ENCODE measurements at regions not wholly inside any gene's neighbourhood (a gene's known extent, or its start where the extent isn't known, plus 50 kb on each side); places are given as distances from the start of the nearest gene placed in this dataset.

DNA sequence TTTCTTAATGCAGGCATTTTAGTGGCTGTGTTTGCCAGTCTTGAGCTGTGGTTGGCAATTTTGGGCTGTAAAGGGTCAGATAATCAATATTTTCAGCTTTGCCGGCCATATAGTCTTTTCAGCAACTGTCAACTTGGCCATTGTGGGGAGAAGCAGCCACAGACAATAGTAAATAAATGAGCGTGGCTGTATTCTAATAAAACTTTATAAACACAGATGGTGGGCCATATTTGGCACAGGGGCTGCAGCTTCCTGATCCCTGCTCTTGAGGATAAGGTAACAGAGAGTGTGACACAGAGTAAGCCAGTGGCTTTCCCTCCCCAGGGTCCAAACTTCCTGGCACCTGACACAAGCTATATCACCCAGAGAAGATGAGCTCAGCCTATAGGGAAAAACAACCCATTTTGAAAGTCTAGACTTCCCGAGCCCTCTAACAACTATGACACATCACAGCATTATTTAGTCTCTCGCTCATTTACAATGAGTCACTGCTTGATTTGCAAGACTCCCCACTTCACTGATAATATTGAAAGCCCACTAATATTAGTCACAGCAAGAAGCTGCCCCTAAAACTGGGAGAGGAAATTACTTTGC is 163.1 kb upstream of the TMPO start:
- Histone ChIP-seq H3K4me1 (no peaks in the 10 kb centered on the region), H3K36me3 (no peaks in the 10 kb centered on the region), H3K27ac (no peak overlapping the region), H3K9me3 (no peaks in the 10 kb centered on the region), H3K27me3 (no peaks in the 10 kb centered on the region), H3K4me3 (no peak overlapping the region)
- no peak for TF ChIP-seq POLR2A (IDR thresholded peaks at IDR 0.05)
- TF ChIP-seq, protein P1, sequence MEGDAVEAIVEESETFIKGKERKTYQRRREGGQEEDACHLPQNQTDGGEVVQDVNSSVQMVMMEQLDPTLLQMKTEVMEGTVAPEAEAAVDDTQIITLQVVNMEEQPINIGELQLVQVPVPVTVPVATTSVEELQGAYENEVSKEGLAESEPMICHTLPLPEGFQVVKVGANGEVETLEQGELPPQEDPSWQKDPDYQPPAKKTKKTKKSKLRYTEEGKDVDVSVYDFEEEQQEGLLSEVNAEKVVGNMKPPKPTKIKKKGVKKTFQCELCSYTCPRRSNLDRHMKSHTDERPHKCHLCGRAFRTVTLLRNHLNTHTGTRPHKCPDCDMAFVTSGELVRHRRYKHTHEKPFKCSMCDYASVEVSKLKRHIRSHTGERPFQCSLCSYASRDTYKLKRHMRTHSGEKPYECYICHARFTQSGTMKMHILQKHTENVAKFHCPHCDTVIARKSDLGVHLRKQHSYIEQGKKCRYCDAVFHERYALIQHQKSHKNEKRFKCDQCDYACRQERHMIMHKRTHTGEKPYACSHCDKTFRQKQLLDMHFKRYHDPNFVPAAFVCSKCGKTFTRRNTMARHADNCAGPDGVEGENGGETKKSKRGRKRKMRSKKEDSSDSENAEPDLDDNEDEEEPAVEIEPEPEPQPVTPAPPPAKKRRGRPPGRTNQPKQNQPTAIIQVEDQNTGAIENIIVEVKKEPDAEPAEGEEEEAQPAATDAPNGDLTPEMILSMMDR (IDR thresholded peaks at IDR 0.05) = no peak
- DNase-seq = no peak

DNA sequence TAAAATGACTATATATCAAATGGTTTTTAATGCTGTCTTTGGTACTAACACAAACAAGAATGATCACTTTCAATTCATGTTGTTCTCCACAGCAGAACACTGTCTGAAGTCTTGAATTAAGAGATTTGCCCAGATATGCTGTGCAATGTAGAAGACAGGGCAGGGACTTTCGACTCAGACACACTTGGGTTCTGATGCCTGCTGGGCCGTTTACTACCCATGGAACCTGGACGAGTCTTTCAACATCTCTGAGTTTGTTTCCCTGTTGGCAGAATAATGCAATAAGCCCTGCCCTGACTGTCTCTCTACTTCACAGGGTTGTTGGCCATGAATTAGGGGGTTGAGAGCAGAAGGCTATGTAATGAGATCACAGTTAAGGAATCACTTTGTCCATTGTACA is 162.6 kb upstream of the TMPO start:
- Histone ChIP-seq H3K4me1 (no peaks in the 10 kb centered on the region), H3K36me3 (no peaks in the 10 kb centered on the region), H3K9me3 (no peaks in the 10 kb centered on the region), H3K27me3 (no peaks in the 10 kb centered on the region), H3K4me3 (no peak overlapping the region), H3K27ac (no peak overlapping the region)
- DNase-seq = no peak
- no peak for TF ChIP-seq POLR2A (IDR thresholded peaks at IDR 0.05)
- TF ChIP-seq, protein P1 (IDR thresholded peaks at IDR 0.05) = no peak

DNA sequence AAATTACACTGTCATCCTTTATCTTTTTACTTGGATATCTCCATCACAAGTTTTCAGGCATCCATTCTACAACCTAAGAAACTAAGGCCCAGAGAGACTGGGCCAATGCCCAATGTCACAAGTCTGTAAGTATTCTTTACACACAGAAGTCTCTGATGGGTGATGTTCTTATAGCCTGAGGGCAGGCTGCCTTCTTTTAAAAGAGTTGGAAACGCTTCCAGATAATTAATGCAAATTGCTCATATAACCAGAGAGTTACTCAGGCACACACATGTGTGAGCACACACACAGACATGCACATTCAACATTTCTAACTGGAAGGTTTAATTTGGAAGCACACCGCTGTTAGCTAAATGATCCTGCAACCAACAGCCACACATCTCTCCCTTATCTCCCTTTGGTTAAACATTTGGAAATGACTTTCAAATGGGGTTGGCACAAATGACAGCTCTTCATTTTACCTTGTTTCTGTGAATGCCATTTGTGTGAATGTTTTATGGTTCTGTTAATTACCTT is 160.8 kb upstream of the TMPO start:
- Histone ChIP-seq H3K27ac (no peak overlapping the region), H3K36me3 (no peaks in the 10 kb centered on the region), H3K27me3 (no peaks in the 10 kb centered on the region), H3K4me3 (no peak overlapping the region), H3K4me1 (no peaks in the 10 kb centered on the region), H3K9me3 (no peaks in the 10 kb centered on the region)
- DNase-seq = no peak
- TF ChIP-seq, protein P1 (IDR thresholded peaks at IDR 0.05) = no peak

DNA sequence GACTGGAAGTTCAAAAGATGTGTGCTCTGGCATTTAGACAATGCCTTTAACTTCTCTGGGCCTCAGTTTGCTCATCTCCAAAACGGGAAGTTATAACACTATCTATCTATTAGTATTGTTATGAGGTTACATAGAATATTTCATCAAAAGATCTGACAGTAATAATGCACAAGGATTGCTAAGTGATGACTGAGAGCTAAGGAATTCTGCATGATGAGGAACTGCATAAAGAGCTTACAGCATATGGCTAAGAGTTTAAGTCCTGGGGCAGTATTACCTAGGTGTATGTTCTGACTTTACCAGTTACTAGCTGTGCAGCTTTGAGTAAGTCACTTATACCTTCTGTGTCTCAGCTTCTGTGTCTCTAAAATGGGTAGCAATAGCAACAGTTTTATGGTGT is 160.1 kb upstream of the TMPO start:
- Histone ChIP-seq H3K4me3 (no peak overlapping the region), H3K4me1 (no peaks in the 10 kb centered on the region), H3K36me3 (no peaks in the 10 kb centered on the region), H3K27me3 (no peaks in the 10 kb centered on the region), H3K27ac (no peak overlapping the region), H3K9me3 (no peaks in the 10 kb centered on the region)
- TF ChIP-seq, protein P1 (IDR thresholded peaks at IDR 0.05) = no peak
- no peak for TF ChIP-seq POLR2A (IDR thresholded peaks at IDR 0.05)
- no peak for DNase-seq

DNA sequence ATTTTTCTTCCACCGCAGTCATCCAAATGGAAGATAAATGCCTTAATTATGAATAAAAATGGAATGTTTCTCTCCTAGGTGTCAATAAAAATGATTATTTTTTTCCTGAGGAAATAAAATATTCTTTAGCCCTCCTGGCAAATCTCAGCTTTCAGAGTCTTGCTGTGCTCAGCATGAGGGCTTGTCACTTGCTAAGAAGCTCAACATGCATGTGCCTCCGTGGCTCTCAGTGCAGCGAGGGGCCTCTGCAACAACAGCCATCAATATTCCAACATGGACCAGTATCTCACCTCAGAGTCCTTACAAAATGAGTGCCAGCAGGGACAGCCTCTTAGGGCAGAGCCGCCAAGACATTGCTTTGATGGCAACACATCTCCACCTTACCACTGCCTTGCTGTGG is 159.5 kb upstream of the TMPO start:
- Histone ChIP-seq H3K27ac (no peak overlapping the region), H3K27me3 (no peaks in the 10 kb centered on the region), H3K4me1 (no peaks in the 10 kb centered on the region), H3K9me3 (no peaks in the 10 kb centered on the region), H3K4me3 (no peak overlapping the region), H3K36me3 (no peaks in the 10 kb centered on the region)
- no peak for TF ChIP-seq POLR2A (IDR thresholded peaks at IDR 0.05)
- TF ChIP-seq, protein P1 (IDR thresholded peaks at IDR 0.05) = no peak
- DNase-seq = no peak

DNA sequence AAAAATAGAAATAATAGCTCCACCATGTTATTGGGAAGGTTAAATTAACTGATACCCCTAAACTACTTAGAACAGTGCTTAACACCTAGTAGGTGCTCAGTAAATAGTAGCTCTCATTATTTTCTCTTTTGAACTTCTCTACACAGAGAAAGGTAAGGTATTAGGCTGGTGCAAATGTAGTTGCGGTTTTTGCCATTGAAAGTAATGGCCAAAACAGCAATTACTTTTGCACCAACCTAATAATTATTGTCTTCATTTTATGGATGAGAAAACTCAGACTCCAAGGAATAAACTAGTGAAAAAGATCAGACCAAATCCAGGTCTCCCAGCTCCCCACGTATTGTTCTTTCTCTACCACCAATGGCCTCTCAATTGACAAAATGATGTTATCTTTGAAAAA is 157.2 kb upstream of the TMPO start:
- H3K27me3 ChIP-seq = no peaks in the 10 kb centered on the region
- H3K36me3 ChIP-seq = no peaks in the 10 kb centered on the region
- no peaks in the 10 kb centered on the region for H3K9me3 ChIP-seq
- DNase-seq = no peak
- TF ChIP-seq POLR2A (IDR thresholded peaks at IDR 0.05) = no peak
- TF ChIP-seq, protein P1 (IDR thresholded peaks at IDR 0.05) = no peak
- no peaks in the 10 kb centered on the region for H3K4me1 ChIP-seq
- H3K4me3 ChIP-seq = no peak overlapping the region
- H3K27ac ChIP-seq = no peak overlapping the region

Measured in Peyer's patch (tissue), 4 donors.